CD4-positive, alpha-beta T cell (primary cell): ENCODE measurements at regions not wholly inside any gene's neighbourhood (a gene's known extent, or its start where the extent isn't known, plus 50 kb on each side); places are given as distances from the start of the nearest gene placed in this dataset.

Experiments
- ATAC-seq: fragments of 200-7000 bp; cut with Tn5 transposase; one replicate; pipeline ENCODE4 v1.10.0; 2022; ENCODE audit warnings: mild to moderate bottlenecking; ENCODE audit not compliant: poor library complexity
- CTCF ChIA-PET: fragments of 350-600 bp; sonication (Branson Sonifier 250); formaldehyde crosslinking; loops from one replicate; lab custom pipeline; 2021; ENCODE audit warnings: antibody characterized with exemption, inconsistent platforms; lab: Charles Lee
- POLR2A ChIA-PET: fragments of 350-600 bp; sonication (Branson Sonifier 250); formaldehyde crosslinking; loops from one replicate; lab custom pipeline; 2021; ENCODE audit warnings: antibody characterized with exemption, inconsistent platforms; lab: Charles Lee
- DNase-seq, 14 experiments: peaks; one replicate each; pipeline ENCODE4 v3.0.0-alpha.2; 2013 to 2020; ENCODE audit warnings: mixed read lengths in 2 of 14
- H3K27ac ChIP-seq, 2 donors: one replicate each; pipeline versions ENCODE4 v1.5.1 to v1.7.0; 2013; ENCODE audit warnings: low read length in 2 of 2, low read depth in 1 of 2, mild to moderate bottlenecking in 1 of 2
- H3K27me3 ChIP-seq, 2 experiments: 1 replicate in 1 of 2; 2 replicates in 1 of 2; pipeline versions ENCODE4 v1.6.1 to v1.7.0; 2013; ENCODE audit warnings: low read length in 2 of 2, control low read depth in 1 of 2, mild to moderate bottlenecking in 1 of 2, moderate library complexity in 1 of 2; ENCODE audit not compliant: insufficient read depth in 2 of 2, control insufficient read depth in 1 of 2
- H3K36me3 ChIP-seq: one replicate; pipeline ENCODE4 v1.6.1; 2013; ENCODE audit warnings: low read length, control low read depth; ENCODE audit not compliant: insufficient read depth
- H3K4me1 ChIP-seq: one replicate; pipeline ENCODE4 v1.6.1; 2013; ENCODE audit warnings: low read length, control low read depth; ENCODE audit not compliant: insufficient read depth
- H3K4me3 ChIP-seq: one replicate; pipeline ENCODE4 v1.5.1; 2013; ENCODE audit warnings: mild to moderate bottlenecking, low read length, moderate library complexity
- H3K9me3 ChIP-seq, 2 experiments: 1 replicate in 1 of 2; 2 replicates in 1 of 2; pipeline versions ENCODE4 v1.6.1 to v1.7.0; 2013; ENCODE audit warnings: low read length in 2 of 2, mild to moderate bottlenecking in 2 of 2, control low read depth in 1 of 2, moderate library complexity in 1 of 2; ENCODE audit not compliant: control insufficient read depth in 1 of 2, insufficient read depth in 1 of 2
- H3K27ac Mint-ChIP-seq: one replicate; pipeline ENCODE4 v1.8.0; 2020; ENCODE audit warnings: mixed read lengths
- H3K27me3 Mint-ChIP-seq: one replicate; pipeline ENCODE4 v1.8.0; 2021; ENCODE audit warnings: mixed read lengths
- H3K36me3 Mint-ChIP-seq: one replicate; pipeline ENCODE4 v1.8.0; 2021; ENCODE audit warnings: low read depth, mixed read lengths
- H3K4me1 Mint-ChIP-seq: one replicate; pipeline ENCODE4 v1.8.0; 2021; ENCODE audit warnings: low read depth, mixed read lengths
- H3K4me3 Mint-ChIP-seq: one replicate; pipeline ENCODE4 v1.8.0; 2020; ENCODE audit warnings: mild to moderate bottlenecking, mixed read lengths
- H3K9me3 Mint-ChIP-seq: one replicate; pipeline ENCODE4 v1.8.0; 2020; ENCODE audit warnings: mixed read lengths
- CTCF ChIP-seq: fragments of 200-600 bp; IDR thresholded peaks from one replicate; pipeline ENCODE4 v1.8.0; 2022; ENCODE audit warnings: antibody characterized with exemption, mild to moderate bottlenecking
- intact Hi-C, 2 experiments: fragments of 100-400 bp; cut with DNase I in 1 of 2; cut with micrococcal nuclease in 1 of 2; formaldehyde crosslinking; loops; one replicate each; pipeline versions ENCODE4 v1.15.1 to v1.9.0; 2023 to 2025; cut with DNase I, micrococcal nuclease

GRCh38 chr2:42906557-42907411 lies 114.4 kb upstream of the HAAO start:
- DNase-seq: no peak
- H3K9me3 ChIP-seq: no peaks in the 10 kb centered on the region
- H3K27ac Mint-ChIP-seq: no peak overlapping the region
- H3K9me3 Mint-ChIP-seq: no peaks in the 10 kb centered on the region
- intact Hi-C loops: no loop called here
- H3K36me3 ChIP-seq: no peaks in the 10 kb centered on the region
- no peak overlapping the region for H3K4me3 Mint-ChIP-seq
- ATAC-seq: no peak
- H3K4me1 Mint-ChIP-seq: no peaks in the 10 kb centered on the region
- no peak for TF ChIP-seq CTCF
- no peaks in the 10 kb centered on the region for H3K36me3 Mint-ChIP-seq
- H3K27me3 ChIP-seq: no peaks in the 10 kb centered on the region
- CTCF ChIA-PET: no interaction called here
- H3K4me1 ChIP-seq: no peaks in the 10 kb centered on the region
- H3K27me3 Mint-ChIP-seq: peaks cover 11% of the 10 kb centered on the region
- H3K4me3 ChIP-seq: no peak overlapping the region
- POLR2A ChIA-PET: no interaction called here
- no peak overlapping the region for H3K27ac ChIP-seq

- no peaks in the 10 kb centered on the region for H3K36me3 ChIP-seq
- intact Hi-C loops: no loop called here
- H3K4me3 Mint-ChIP-seq: no peak overlapping the region
- H3K27ac Mint-ChIP-seq: no peak overlapping the region
- H3K4me3 ChIP-seq: no peak overlapping the region
- TF ChIP-seq CTCF: no peak
- ChIA-PET POLR2A (no interaction called here), CTCF (no interaction called here)
- peaks cover 11% of the 10 kb centered on the region for H3K27me3 Mint-ChIP-seq
- H3K27me3 ChIP-seq: no peaks in the 10 kb centered on the region
- H3K36me3 Mint-ChIP-seq: no peaks in the 10 kb centered on the region
- H3K27ac ChIP-seq: no peak overlapping the region
- ATAC-seq: no peak
- H3K9me3 ChIP-seq: no peaks in the 10 kb centered on the region
- no peaks in the 10 kb centered on the region for H3K4me1 Mint-ChIP-seq
- no peaks in the 10 kb centered on the region for H3K9me3 Mint-ChIP-seq
- no peaks in the 10 kb centered on the region for H3K4me1 ChIP-seq
- no peak for DNase-seq
Measured at GRCh38 chr2:42906111-42906556, 113.8 kb upstream of the HAAO start.

- H3K9me3 ChIP-seq: no peaks in the 10 kb centered on the region
- no peak overlapping the region for H3K27ac ChIP-seq
- CTCF ChIA-PET: no interaction called here
- no peak overlapping the region for H3K27ac Mint-ChIP-seq
- H3K36me3 ChIP-seq: no peaks in the 10 kb centered on the region
- no peaks in the 10 kb centered on the region for H3K27me3 ChIP-seq
- H3K4me3 Mint-ChIP-seq: no peak overlapping the region
- POLR2A ChIA-PET: no interaction called here
- no peak for ATAC-seq
- no peaks in the 10 kb centered on the region for H3K36me3 Mint-ChIP-seq
- H3K9me3 Mint-ChIP-seq: no peaks in the 10 kb centered on the region
- H3K4me3 ChIP-seq: no peak overlapping the region
- no peaks in the 10 kb centered on the region for H3K4me1 Mint-ChIP-seq
- no peak for TF ChIP-seq CTCF
- H3K4me1 ChIP-seq: no peaks in the 10 kb centered on the region
- intact Hi-C loops: no loop called here
- no peak for DNase-seq
- H3K27me3 Mint-ChIP-seq: peaks cover 11% of the 10 kb centered on the region
Measured at GRCh38 chr2:42905341-42906110, 113.1 kb upstream of the HAAO start.
